HL-60/S4 (cell line): ENCODE measurements at regions not wholly inside any gene's neighbourhood (a gene's known extent, or its start where the extent isn't known, plus 50 kb on each side); places are given as distances from the start of the nearest gene placed in this dataset.
"Not testable (repeated sequence)": the region's sequence is repeated elsewhere in the genome, so short reads cannot be mapped to it uniquely, and the experiment has no call there.

Experiments
- in situ Hi-C: fragments of 300-500 bp; cut with MboI; formaldehyde crosslinking; loops from 2 replicates; pipeline ENCODE4 v1.14.3; 2022; ENCODE audit warnings: low sequenced_read_pairs

DNA sequence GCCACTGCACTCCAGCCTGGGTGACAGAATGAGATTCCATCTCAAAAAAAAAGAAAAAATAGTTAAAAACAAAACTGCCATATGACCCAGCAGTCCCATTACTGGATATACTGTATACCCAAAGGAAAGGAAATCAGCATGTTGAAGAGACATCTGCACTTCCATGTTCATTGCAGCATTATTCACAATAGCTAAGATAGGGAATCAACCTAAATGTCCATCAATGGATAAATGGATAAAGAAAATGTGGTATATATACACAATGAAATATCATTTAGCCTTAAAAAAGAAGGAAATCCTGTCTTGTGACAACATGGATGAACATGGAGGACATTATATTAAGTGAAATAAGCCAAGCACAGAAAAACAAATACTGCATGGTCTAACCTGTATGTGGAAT, 160.7 kb downstream of the DUSP6 start:
- in situ Hi-C loops: not testable (repeated sequence)

DNA sequence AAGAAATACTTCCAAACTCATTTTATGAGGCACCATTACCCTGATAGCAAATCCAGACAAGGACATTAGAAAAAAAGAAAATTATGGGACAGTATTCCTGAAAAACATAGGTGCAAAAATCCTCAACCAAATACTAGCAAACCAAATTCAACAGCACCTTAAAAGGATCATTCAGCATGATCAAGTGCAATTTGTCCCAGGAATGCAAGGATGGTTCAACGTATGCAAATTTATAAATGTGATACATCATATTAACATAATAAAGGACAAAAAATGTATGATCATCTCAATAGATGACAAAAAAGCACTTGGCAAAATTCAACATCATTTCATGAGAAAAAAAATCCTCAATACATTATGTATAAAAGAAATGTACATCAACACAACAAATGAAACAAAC, 162.9 kb downstream of the DUSP6 start:
- in situ Hi-C loops: no loop called here

DNA sequence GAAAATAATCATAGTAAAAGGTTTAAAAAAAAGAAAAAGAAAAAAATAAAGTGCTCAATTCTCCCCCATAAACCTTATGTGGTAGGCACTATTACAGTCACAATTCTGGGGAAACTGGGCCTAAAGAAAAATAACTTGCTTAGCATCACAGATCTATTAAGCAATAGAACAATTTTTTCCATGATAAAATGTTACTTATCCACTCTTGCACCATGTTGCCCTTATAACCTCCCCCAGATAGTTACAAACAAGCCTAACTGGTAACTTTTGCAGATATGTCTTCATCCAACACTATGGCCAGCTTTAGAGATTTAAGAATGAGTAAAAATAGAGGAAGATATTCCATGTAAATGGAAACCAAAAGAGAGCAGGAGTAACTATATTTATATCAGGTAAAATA, 164.8 kb downstream of the DUSP6 start:
- in situ Hi-C loops: no loop called here

DNA sequence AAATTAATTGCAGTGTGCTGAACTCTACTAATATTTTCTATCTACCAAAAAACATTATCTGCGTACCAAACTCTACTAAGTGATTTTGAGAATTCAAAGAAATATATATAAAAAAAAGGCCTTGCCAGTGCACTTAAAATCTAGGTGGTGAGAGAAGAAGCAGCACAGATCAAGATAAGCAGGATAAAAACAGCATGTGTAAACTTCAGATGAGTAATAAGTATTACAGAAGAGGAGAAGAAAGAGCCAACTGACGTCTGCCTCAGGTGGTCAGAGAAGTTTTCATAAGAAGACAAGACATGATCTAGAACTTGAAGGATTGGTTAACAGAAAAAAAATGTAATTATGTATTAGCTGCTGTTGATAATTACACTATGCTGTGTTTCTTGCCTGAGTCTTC, 166.4 kb downstream of the DUSP6 start:
- in situ Hi-C loops: no loop called here

DNA sequence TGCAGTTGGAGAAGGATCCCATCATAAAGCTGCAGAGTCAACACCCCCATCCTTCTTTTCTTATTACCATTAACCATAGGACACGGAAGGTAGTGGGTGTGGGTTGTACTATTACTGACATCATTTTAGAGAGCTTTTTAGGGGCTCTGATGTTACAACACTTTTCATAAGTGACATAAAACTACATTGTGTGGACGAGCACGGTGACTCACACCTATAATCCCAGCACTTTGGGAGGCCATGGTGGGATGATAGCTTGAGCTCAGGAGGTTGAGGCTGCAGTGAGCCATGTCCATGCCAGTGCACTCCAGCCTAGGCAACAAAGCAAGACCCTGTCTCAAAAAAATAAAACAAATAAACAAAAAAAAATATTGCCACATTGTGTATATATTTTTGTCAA, 167.1 kb downstream of the DUSP6 start:
- in situ Hi-C loops: no loop called here

DNA sequence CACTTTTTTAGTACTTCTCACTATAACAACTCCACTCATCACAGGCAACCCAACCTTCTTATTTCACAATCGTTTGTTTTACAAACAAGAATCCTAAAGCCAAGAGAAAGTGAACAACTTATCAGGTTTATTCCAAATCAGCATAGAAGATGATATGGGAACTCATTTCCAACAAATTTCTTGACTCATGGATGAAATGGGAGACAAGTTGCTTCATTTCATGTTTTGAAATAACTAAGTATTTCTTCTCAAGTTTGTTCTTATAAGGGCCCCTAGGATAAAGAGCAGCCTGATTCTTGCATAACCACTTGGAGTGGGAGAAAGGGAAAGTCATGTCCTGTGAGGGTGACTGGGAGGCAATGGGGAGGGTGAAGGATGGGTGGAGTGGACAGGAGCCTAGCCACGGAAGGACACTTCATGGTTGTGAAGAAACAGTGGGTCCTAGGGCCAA, 168.3 kb downstream of the DUSP6 start:
- in situ Hi-C loops: no loop called here

DNA sequence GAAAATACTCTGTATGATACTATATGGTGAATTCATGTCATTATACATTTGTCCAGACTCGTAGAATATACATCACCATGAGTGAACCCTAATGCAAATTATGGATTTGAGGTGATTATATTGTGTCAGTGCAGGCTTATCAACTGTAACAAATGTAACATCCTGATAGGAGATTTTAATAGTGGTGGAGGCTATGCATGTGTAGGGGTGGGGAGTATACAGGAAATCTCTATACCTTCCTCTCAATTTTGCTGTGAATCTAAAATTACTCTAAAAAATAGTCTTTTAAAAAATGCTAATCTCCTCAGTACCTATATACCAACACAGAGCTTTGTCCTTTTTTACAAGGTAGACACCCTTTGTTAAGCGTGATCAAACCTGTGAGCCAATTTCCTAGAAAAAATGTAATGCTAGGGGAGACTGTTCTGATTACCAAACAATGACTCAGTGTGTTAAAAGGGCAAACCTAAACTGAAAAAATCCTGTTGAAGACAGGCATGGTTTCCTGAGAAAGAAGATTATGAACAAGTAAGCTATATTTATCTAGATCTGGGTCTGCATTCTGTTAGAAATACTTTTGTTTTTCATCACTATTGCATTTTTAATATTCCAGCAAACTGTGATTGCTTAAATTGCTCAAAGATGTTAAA, 170.9 kb downstream of the DUSP6 start:
- in situ Hi-C loops: no loop called here

DNA sequence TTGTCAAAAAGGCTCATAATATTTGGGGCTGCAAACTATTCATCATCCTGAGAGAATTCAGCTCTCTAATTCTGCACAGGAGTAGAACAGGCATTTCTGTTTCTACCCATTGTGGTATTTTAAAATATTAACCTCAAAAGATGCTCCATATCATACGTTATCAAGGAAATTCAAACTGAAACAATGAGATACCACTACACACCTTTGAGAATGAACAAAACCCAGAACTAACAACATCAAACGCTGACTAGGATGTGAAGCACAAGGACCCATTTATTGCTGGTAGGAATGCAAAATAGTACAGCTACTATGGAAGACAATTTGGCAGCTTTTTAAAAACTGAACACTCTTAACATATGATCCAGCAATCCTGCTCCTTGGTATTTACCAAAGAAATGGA, 171.8 kb downstream of the DUSP6 start:
- in situ Hi-C loops: no loop called here

DNA sequence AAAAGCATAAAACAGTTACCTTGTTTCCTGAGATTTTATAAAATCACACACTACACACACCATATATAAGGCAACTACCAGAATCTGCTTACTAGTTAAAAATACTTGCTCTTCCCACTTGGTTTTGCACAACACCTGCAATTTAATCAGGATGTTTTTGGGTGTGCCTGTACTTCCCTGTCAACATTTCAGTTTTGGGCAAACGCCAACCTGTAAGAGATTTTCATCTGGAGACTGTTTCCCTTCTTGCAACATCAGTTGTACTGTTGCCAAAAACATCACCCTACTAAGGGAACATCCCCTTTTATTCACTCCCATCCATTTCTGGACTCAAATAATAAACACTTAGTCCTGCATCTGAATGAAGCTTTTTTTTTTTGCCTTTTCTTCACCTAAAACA, 172.3 kb downstream of the DUSP6 start:
- in situ Hi-C loops: no loop called here

DNA sequence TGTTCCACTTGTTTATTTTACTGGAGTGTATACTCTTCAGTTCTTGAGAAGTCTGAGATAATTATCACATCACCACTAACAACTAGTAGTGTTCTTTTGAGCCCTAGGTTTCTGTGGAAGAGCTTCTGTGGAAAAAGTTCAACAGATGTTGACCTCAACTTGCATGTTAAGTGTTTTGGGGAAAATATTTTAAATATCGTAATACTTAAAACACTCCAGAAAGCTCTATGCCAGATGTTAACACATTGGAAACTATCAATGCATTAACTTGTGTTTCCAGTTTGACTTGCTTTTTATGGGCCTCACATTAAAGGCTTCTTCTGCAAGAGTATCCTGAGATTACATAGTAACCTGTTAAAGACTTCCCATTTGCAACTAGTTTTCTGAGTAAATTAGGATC, 173.1 kb downstream of the DUSP6 start:
- in situ Hi-C loops: no loop called here

DNA sequence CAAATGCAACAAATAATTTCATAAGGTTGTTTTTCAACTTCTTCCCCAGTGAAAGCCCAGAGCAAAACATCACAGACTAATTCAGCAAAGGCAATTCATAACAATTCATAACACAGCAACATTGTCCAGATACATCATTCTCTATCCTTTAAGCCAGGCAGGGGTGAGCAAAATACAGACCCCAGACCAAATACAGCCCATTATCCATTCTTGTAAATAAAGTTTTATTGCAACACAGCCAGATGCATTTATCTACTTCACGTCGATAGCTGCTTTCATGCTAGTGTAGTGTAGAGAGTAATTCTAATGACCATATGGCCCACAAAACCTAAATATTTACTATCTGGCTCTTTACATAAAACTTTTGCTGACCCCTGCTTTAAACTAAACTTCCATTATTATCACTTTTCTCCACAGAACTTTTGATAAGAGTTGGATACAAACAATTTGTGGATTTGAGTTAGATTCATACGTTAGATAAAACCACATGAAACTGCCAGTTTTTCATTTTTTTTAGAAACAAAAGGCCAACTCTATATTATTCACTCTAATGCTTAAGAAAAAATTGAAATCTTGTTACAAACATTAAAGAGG, 174.4 kb downstream of the DUSP6 start:
- in situ Hi-C loops: no loop called here

DNA sequence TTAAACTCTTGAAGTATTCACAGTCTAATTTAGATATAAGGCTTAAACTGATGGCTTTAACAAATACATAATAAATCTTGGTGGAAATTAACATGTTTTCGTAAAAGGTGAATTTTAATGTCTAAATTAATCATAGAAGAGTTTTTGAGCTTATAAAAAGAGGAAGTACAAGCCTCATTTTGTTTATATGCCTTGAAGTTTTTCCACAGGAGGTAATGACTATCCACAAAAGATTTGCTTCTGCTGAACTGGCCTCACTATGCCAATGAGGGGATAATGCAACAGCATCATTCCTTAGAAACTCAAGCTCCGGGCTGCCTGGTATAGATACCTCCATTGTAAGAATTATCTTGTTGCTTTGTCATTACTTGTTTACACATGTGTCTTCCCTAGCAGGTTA, 175.6 kb downstream of the DUSP6 start:
- in situ Hi-C loops: no loop called here

DNA sequence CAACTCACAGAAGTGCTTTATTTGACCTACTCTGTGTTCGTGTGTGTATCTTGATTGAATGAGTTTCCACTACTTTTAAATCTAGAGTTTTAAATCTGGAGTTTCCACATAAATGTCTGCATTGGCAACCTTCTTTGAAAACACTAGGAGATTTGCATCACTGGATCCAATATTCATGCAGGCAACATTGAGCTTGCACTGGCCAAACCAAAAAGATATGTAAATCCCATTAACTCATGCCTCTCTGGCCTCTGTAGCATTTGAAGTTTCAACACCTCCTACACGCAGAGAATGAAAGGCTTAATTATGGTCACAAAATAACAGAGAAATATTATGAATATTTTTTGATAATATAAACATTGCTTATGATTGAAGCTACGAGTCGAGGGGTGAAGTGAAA, 178.6 kb downstream of the DUSP6 start:
- in situ Hi-C loops: loop anchor here (25.0 kb wide), 1 partner anchor 164 kb away; no protein-coding TSS in a partner anchor

DNA sequence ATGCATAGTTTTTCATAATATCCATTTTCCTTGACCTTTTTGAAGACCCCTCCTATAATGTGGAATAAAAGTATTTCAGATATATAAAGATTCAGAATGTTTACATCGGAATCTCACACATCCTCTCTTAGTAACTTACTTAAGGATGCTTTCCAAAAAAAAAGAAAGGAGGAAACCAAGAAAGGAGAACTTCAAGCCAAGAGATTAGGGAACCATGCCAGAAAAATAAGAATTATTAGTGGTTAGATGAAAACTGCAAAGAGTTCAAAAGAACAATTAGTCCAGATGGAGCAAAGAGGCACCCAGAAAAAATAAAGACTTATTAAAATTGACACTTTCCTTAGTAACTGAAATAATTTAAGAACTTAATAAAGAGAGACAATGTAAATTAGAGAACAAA, 179.2 kb downstream of the DUSP6 start:
- in situ Hi-C loops: loop anchor here (25.0 kb wide), 1 partner anchor 164 kb away; no protein-coding TSS in a partner anchor

DNA sequence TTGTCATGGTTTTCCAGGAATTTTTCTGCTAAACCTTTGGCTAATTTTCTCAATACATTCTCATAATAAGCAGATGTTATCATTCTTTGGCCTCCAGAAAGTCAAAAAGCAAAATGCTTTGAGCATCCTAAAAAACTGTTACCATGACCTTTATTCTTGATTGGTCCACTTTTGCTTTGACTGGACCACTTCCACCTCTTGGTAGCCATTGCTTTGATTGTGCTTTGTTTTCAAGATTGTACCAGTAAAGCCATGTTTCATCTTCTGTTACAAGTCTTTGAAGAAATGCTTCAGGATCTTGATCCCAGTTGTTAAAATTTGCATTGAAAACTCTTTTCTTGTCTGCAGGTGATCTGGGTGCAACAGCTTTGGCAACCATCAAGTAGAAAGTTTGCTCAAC, 180.1 kb downstream of the DUSP6 start:
- in situ Hi-C loops: loop anchor here (25.0 kb wide), 1 partner anchor 165 kb away; no protein-coding TSS in a partner anchor

DNA sequence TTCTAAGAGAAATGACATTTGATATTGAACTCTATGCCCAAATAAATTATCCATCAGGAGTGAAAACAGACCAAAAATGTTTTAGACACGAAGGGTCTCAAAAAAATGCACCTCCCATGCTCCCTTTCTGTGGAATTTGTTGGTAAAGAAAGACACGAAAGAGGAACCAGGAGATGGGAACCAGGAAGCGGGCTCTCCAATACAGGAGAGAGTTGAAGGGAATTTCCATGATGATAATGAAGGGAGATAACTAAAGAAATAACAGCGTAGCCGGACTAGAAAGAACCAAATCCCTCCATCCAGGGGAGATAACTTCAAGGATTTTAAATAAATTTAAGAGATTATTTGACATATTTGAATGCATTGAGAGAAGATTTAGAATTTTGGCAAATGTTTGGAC, 183.0 kb downstream of the DUSP6 start:
- in situ Hi-C loops: loop anchor here (25.0 kb wide), 1 partner anchor 168 kb away; no protein-coding TSS in a partner anchor

DNA sequence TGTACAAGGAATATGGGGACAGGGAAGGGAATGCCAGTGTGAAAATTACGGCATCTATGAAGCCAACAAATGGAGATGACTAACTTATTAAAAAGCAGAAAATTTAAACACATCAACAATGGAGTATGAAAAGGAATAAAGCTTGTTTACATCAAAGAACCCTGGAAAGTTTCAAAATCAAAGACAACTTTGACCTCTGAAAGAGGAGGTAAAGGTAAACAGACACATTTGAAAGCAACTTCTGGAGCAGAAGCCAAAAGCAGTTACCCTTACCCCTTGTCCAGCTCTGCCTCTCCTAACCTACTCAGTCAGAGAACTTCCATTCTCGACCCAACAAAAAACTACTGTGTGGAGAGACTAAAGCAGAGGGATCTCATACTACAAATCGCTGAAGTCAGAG, 184.3 kb downstream of the DUSP6 start:
- in situ Hi-C loops: loop anchor here (25.0 kb wide), 1 partner anchor 169 kb away; no protein-coding TSS in a partner anchor

DNA sequence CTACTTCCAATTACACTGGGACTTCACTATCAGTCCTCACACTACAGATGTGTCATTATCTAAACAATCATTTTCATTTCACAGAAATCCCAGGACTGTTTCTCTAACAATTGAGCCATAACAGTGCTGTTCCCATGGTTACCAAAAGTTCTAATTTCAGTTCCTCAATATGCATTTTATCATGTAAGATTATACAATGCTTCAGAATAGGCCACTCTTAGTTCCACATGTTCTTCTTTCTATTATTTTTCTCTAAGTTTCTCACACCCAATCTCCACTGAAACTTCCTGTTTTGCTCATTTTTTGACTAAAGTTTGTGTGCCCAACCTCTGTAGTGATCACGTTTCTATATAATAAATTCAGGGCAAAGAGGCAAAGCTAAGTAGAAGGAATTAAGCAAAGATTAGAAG, 185.8 kb downstream of the DUSP6 start:
- in situ Hi-C loops: loop anchor here (25.0 kb wide), 1 partner anchor 171 kb away; no protein-coding TSS in a partner anchor

DNA sequence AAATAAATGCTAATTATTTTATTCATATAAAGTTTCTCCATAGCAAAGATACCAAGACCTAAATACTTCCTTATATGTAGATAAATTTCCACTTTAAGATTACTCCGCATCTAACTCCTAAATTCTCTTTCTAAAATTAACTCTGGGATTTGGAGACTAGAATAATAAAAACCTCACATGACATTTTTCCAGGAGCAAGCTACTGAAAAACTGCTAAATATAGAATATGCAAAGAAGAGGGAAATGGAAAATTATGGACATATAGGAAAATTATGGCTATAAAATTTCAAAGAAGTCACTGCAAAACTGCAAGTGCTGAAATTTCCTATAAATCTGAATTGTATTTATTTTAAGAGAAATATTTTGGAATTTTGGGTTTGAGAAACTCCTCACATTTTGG, 186.2 kb downstream of the DUSP6 start:
- in situ Hi-C loops: loop anchor here (25.0 kb wide), 1 partner anchor 171 kb away; no protein-coding TSS in a partner anchor

DNA sequence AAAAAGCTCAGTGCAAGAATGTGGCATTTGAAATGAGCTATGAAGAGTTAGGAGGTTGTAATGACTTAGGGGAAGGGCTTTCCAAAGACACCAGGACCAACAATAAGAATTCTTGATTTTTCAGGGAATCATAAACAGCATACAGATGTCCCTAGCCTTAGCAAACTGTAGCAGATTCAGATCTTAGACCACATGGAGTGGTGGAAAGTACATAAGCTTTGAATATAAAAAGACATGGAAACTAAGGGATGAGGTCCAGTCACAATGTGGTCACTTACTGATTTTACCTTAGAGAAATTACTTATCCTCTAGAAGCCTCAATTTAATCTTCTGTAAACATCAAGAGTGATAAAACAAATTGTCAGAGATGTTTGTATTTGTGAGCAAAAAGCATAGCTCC, 186.6 kb downstream of the DUSP6 start:
- in situ Hi-C loops: loop anchor here (25.0 kb wide), 1 partner anchor 172 kb away; no protein-coding TSS in a partner anchor

DNA sequence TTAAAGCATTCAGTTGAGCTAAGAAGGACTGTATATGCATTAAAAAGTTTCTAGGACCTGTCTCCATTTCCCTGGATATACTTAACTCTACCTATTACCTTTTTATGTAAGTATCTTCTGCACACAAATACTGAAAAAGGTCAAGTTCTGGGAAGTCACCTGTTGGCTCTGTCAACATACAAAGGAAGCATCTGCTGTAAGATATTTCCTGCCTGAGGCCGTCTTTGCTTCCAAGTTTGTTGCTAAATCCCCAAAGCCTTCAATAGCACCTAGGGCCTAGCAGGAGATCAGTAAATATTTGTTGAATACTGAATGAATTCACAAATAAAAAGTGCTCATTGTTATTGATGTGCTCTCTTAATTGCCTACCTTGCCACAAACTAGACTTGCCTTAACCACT, 188.4 kb downstream of the DUSP6 start:
- in situ Hi-C loops: loop anchor here (25.0 kb wide), 1 partner anchor 173 kb away; no protein-coding TSS in a partner anchor

DNA sequence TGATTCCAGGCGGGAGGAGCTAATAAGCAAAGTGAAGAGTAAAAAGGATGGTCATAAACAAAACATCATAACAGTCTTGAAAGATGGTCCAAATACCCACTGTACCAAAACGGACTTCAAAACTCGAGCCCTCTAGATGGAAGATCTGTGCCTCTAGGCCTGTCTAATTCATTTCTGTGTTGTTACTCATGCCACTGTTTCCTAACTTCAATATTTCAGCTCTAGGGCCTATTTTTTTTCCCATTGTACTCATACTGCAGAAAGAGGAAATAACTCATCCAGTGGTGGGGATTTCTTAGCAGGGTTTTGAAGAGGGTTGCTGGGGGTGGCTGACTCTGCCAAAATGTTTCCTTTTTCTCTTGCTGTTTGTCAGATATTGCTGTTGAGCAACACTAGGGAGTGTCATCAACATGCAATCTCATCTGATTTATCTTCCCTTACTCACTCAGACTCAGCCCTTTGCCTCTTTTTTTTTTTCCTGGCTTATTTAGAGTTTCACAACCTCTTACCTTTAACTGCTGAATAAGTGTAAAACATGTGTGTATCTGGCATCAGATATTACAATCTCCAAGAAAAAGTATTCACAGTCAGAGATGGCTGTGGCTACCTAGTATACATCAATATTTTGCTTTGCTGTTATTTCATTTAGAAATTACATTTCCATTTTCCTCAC, 189.6 kb downstream of the DUSP6 start:
- in situ Hi-C loops: loop anchor here (25.0 kb wide), 1 partner anchor 175 kb away; no protein-coding TSS in a partner anchor
